ENCODE measurements at regions not wholly inside any gene's neighbourhood (a gene's known extent, or its start where the extent isn't known, plus 50 kb on each side); places are given as distances from the start of the nearest gene placed in this dataset.

GRCh38 chr11:70729949-70730348 is 331.6 kb downstream of the CTTN start:
- no peak for TF ChIP-seq CTCF (IDR thresholded peaks at IDR 0.05; ENCODE audit: poor library complexity)
- TF ChIP-seq EZH2 (IDR thresholded peaks at IDR 0.05; ENCODE audit: borderline replicate concordance) = no peak
- no peak for TF ChIP-seq EZH2phosphoT487 (IDR thresholded peaks at IDR 0.05; ENCODE audit: low read depth, severe bottlenecking, unreplicated experiment)
- no peaks in the 10 kb centered on the region for H4K20me1 ChIP-seq (ENCODE audit: insufficient read depth, poor library complexity, severe bottlenecking)
- DNase-seq (ENCODE audit: low spot score) = no peak
- H3K79me2 ChIP-seq = no peaks in the 10 kb centered on the region
- 93% methylated on average over 6 of the region's 6 CpGs for WGBS (ENCODE audit: low lambda C conversion rate, missing lambda C conversion rate)
- no peaks in the 10 kb centered on the region for H3K9me2 ChIP-seq (replicated peaks; ENCODE audit: insufficient read depth)
- no peak overlapping the region for H2AFZ ChIP-seq
- H3K36me3 ChIP-seq (replicated peaks; ENCODE audit: insufficient read depth, low read depth) = no peaks in the 10 kb centered on the region
- no peaks in the 10 kb centered on the region for H3K27me3 ChIP-seq
- no peak overlapping the region for H3K27ac ChIP-seq
- no peaks in the 10 kb centered on the region for H3K9me3 ChIP-seq (ENCODE audit: low read depth)
- no peak overlapping the region for H3K4me2 ChIP-seq
- H3K4me3 ChIP-seq = no peak overlapping the region
- H3K4me1 ChIP-seq (ENCODE audit: insufficient read depth) = no peaks in the 10 kb centered on the region

DNA sequence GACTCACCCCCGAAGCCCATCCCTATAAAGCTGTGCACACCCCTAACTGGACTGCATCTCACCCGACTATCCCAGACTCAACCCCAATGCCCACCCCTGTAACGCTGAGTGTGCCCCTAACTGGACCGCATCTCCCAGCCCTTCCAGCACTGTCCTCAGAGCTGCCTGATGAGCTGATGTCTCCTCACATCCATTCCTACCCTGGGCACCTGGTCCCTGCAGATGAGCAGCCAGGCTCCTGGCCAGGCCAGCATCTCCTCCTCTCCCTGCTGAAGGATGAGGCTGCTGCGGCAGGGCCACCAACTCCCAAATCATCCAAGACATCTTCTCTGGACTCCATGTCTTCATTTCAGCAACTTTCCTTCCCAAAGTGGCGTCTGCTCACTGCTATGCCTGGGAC is 332.1 kb downstream of the CTTN start:
- TF ChIP-seq EZH2phosphoT487 (IDR thresholded peaks at IDR 0.05; ENCODE audit: low read depth, severe bottlenecking, unreplicated experiment) = no peak
- TF ChIP-seq EZH2 (IDR thresholded peaks at IDR 0.05; ENCODE audit: borderline replicate concordance) = no peak
- TF ChIP-seq CTCF (IDR thresholded peaks at IDR 0.05; ENCODE audit: poor library complexity) = no peak
- Histone ChIP-seq H3K4me3 (no peak overlapping the region), H3K27ac (no peak overlapping the region), H3K4me1 (ENCODE audit: insufficient read depth) (no peaks in the 10 kb centered on the region), H3K79me2 (no peaks in the 10 kb centered on the region), H3K9me2 (replicated peaks; ENCODE audit: insufficient read depth) (no peaks in the 10 kb centered on the region), H3K36me3 (replicated peaks; ENCODE audit: insufficient read depth, low read depth) (no peaks in the 10 kb centered on the region), H3K4me2 (no peak overlapping the region), H3K9me3 (ENCODE audit: low read depth) (no peaks in the 10 kb centered on the region), H4K20me1 (ENCODE audit: insufficient read depth, poor library complexity, severe bottlenecking) (no peaks in the 10 kb centered on the region), H3K27me3 (no peaks in the 10 kb centered on the region), H2AFZ (no peak overlapping the region)
- no peak for DNase-seq (ENCODE audit: low spot score)
- WGBS (ENCODE audit: low lambda C conversion rate, missing lambda C conversion rate) = 98% methylated on average over 6 of the region's 6 CpGs

DNA sequence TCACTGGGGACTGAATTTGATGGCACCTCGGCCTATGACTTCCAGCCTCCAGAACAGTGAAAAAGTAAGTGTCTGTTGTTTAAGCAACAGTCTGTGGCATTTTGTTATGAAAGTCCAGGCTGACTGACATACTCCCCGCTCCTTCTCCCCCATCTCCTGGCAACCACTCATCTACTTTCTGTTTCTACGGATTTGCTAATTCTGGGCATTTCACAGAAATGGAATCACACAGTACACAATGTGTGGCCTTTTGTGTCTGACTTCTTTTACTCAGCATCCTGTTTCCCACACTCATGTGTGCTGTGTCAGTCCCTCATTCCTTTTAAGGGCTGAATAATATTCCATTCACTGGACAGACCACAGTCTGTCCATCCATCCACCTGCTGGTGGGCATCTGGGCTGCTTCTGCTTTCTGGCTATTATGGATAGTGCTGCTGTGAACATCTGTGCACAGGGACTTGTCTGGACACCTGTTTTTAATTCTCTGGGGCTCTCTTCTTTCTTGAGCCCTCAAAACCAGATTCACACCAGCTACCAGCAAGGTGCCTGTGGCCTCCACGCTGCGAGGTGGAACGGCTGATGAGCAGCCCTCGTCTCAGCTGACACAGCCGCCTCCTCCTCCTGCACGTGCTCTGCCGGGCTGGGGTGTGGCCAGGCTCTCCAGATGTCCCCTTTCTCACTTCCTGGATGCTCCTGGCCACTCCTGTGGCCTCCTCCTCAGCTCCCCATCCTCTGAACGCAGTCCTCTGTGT is 333.1 kb downstream of the CTTN start:
- Histone ChIP-seq H3K4me1 (ENCODE audit: insufficient read depth) (no peaks in the 10 kb centered on the region), H3K27ac (no peak overlapping the region), H3K79me2 (no peaks in the 10 kb centered on the region), H3K36me3 (replicated peaks; ENCODE audit: insufficient read depth, low read depth) (no peaks in the 10 kb centered on the region), H3K4me2 (no peak overlapping the region), H3K9me2 (replicated peaks; ENCODE audit: insufficient read depth) (no peaks in the 10 kb centered on the region), H2AFZ (no peak overlapping the region), H3K27me3 (no peaks in the 10 kb centered on the region), H3K4me3 (no peak overlapping the region), H4K20me1 (ENCODE audit: insufficient read depth, poor library complexity, severe bottlenecking) (no peaks in the 10 kb centered on the region), H3K9me3 (ENCODE audit: low read depth) (no peaks in the 10 kb centered on the region)
- no peak for TF ChIP-seq EZH2 (IDR thresholded peaks at IDR 0.05; ENCODE audit: borderline replicate concordance)
- TF ChIP-seq CTCF (IDR thresholded peaks at IDR 0.05; ENCODE audit: poor library complexity) = no peak
- no peak for TF ChIP-seq EZH2phosphoT487 (IDR thresholded peaks at IDR 0.05; ENCODE audit: low read depth, severe bottlenecking, unreplicated experiment)
- DNase-seq (ENCODE audit: low spot score) = no peak
- WGBS (ENCODE audit: low lambda C conversion rate, missing lambda C conversion rate) = 81% methylated on average over 11 of the region's 11 CpGs
